Stimulated activated CD4-positive, alpha-beta T cell treated with anti-CD3 and anti-CD28 coated beads, Interleukin-15, amount 100 ng/mL, for 48 hours (primary cell): ENCODE measurements at regions not wholly inside any gene's neighbourhood (a gene's known extent, or its start where the extent isn't known, plus 50 kb on each side); places are given as distances from the start of the nearest gene placed in this dataset.

ENCODE experiments used
- DNase-seq, 2 donors: peaks; one replicate each; pipeline ENCODE4 v3.0.0-alpha.2; 2020; ENCODE audit warnings: low read depth in 2 of 2

DNA sequence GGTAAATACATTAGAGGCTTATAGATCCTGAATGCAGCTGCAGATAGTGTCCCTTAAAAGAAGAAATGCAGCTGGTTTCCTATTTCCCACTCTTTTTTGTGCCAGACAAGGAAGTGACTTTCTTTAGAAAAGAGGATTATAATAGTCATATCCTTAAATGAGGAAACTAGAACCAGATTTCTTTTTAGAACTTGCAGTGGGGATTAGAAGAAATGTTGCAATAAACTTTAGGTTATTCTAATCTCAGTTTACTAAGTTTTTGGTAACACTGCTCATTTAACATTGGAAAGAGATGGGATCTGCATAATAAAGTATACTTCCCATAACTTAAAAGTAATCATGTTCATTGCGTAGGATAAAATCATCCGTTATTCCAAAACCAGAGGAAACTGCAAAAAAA, 101.9 kb downstream of the SLIT2 start:
- no peak for DNase-seq

GRCh38 chr4:20354120-20354519, 102.4 kb downstream of the SLIT2 start:
- DNase-seq: no peak

- DNase-seq: no peak
Measured at GRCh38 chr4:20356565-20356964, 104.9 kb downstream of the SLIT2 start.

GRCh38 chr4:20358110-20358509, 106.4 kb downstream of the SLIT2 start:
- no peak for DNase-seq

DNA sequence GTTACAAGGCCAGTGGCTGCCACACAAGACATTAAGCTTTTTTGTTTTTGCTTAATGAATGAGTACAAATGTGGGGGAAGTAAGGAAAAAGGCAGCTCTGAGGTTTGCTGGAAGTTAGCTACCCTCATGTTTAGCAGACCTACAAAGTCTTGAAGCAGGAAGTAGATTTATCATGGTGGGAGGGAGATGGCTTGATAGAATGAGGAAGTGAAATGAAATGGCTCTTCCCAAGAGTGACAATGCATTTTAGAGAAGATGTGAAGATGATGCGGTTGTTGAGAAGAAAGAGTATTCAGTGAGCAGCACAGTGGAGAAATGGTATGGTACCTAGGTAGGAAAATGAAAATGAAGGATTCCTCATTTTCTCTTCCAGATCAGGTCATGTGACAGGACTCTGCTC, 108.0 kb downstream of the SLIT2 start:
- DNase-seq: no peak

DNA sequence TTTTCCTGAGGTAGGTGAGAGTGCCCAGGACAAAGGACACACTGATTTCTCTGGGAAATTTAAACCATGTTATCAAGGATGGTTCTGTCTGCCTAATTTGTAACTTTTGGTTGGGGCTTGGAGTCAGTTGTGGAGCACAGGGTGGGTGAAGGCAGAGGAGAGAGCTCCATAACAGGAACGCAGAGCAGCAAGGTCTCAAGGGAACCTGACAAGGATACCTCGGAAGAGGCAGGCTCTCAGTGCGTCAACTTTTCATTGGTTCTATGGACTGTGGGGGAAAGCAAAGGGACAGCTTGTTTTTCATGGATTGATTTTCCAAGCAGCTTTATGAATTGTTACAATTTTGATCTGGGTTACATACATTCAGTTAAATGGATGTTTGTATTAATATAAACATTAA, 110.4 kb downstream of the SLIT2 start:
- DNase-seq: no peak

DNA sequence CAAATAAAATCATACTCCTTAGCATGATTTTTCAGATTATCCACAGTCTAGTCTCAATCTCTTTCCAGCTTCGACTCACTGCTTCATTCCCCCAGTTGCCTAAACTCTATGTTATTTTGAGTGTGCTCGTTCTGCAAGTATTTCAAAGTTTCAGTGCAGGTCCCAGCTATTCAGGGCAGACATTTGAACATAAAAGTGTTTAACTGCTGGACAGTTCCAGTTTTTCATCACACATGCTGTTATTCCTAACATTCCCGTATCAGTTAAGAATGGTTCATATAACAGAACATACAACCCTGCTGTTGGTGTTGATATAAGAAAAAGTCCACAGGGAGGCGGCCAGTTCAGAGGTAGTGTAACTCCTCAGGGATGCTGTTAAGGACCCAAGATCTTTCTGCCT, 113.3 kb downstream of the SLIT2 start:
- no peak for DNase-seq

GRCh38 chr4:20367446-20367845, 115.7 kb downstream of the SLIT2 start:
- DNase-seq: no peak

DNA sequence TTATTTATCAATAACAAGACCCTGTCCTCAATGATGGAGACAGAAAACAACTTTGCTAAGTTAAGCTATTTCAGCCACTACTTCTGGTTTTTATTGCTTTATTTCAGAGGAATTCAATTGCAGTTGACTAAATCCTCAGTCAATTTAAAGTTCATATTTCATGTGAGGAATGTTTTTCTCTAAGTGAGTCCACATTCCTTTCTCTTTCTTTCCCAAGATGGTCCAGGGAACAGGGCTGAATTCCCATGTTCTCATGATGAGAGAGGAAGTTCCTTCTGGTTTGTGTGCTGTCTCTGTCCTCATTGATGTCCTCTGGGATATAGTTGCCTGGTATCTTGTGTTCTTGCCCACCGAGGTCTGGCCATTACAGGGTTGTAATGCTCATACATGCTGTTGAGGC, 117.2 kb downstream of the SLIT2 start:
- DNase-seq: no peak

DNA sequence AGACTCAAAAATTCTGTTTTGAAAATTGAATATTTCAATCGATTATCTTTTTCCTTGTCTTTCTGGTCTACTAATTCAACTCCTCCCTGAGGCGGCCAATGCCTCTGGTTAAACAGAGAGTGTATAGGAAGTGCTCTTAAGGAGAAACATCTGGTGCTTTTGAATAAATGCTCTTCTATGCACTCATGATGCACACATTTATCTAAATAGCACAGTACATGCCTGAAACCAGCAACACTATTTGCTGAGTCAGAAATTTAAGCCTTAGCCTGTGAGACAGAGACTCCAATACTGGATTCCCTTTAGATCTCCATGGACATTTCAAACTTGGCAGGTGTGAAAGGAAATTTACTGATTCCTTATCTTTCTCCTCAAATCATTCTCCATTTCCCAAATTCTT, 118.6 kb downstream of the SLIT2 start:
- no peak for DNase-seq

- DNase-seq: no peak
Measured at GRCh38 chr4:20376070-20376469, 124.4 kb downstream of the SLIT2 start.

GRCh38 chr4:20378181-20378580, 126.5 kb downstream of the SLIT2 start:
- DNase-seq: no peak

DNA sequence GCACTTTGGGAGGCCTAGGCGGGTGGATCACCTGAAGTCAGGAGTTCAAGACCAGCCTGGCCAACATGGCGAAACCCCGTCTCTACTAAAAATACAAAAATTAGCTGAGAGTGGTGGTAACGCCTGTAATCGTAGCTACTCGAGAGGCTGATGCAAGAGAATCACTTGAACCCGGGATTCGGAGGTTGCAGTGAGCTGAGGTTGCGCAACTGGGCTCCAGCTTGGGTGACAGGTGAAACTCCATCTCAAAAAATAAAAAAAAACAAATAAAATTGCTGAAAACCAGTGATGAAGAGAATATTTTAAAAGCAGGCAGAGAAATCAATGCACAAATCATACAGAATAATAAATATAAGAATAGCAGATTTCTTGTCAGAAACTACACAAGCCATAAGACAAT, 129.3 kb downstream of the SLIT2 start:
- DNase-seq: no peak

- DNase-seq: no peak
Measured at GRCh38 chr4:20383283-20383682, 131.6 kb downstream of the SLIT2 start.

- no peak for DNase-seq
Measured at GRCh38 chr4:20383969-20384368, 132.3 kb downstream of the SLIT2 start.

GRCh38 chr4:20384456-20384855, 132.8 kb downstream of the SLIT2 start:
- no peak for DNase-seq

DNA sequence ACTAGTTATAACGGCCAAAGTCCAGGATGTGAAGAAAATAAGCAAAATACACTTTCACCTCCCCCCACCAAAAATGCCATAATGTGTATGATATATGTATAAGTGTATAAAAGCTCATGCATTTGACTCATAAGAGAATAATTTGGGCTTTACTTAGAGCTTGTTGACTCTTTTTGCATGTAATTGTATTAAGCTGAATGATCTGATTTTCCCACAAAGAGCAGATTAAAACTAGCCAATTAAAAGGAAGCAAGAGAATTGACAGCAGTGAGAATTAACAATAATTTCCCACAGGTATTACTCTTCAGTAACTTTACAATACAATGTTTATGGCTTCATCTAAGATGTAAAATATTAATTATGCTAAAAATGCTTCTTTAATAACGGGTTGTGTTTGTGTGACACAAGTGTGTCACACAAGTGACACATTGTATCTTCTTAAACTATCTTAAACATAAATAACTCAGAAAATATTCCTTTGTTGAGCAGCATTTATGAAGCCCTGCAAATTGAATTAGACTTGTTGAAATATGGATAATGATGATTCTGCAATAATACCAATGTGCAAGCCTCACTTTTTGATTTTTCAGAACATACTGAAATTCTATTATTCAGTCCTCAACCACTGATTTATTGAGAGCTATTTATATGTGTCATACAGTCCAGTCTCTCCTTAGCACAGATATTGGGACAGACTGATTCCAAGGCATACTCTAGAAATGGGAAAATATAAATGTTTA, 134.5 kb downstream of the SLIT2 start:
- no peak for DNase-seq

GRCh38 chr4:20386906-20387305, 135.2 kb downstream of the SLIT2 start:
- DNase-seq: no peak

- no peak for DNase-seq
Measured at GRCh38 chr4:20391198-20391597, 139.5 kb downstream of the SLIT2 start.

DNA sequence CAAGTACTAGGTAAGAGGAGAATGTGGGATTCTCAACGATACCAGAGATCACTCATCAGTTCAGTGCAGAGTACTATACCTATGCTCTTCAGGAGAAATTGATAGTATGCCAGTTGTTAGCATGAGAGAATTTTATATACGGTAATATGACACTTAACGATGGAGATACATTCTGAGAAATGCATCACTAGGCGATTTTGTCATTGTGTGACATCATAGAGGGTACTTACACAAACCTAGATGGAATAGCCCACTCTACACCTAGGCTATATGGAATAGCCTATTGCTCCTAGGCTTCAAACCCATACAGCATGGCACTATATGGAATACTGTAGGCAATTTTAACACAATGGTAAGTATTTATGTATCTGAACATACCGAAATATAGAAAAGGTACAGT, 140.2 kb downstream of the SLIT2 start:
- DNase-seq: no peak

DNA sequence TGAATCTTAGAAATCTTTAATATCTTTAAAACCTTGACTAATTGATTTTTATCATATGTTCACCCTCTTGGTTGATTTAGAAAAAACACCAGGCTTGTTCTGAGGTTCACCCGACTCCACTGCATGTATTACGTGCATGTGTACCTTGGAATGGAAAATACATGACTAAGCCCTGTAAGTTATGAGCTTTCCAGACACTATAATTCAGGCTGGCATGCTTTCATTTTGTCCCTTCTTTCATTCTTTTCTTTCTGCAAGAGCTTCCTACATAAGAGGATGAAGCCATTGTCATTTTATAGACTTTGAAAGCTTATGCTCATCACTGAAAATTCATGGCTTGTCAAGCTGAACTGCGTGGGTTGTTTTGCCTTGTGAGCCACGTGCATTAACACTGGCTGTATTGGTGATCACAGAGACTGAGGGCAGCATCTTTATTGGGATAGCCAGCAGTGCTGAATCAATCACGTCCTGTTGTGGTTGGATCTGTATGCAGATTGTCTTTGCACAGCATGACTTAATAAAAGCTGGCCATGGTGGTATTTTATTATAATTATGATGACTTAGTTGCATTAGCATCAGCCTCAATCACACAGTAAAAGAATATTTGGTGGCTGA, 141.9 kb downstream of the SLIT2 start:
- no peak for DNase-seq

- no peak for DNase-seq
Measured at GRCh38 chr4:20394512-20394911, 142.8 kb downstream of the SLIT2 start.

GRCh38 chr4:20395160-20395773, 143.6 kb downstream of the SLIT2 start:
- no peak for DNase-seq
